GM12874 (cell line): ENCODE measurements at regions not wholly inside any gene's neighbourhood (a gene's known extent, or its start where the extent isn't known, plus 50 kb on each side); places are given as distances from the start of the nearest gene placed in this dataset.

Experiments
- CTCF ChIP-seq: IDR thresholded peaks from 2 replicates; pipeline ENCODE4 v1.5.1; 2011; ENCODE audit warnings: low read depth, mild to moderate bottlenecking, control low read depth, low read length, moderate library complexity; ENCODE audit not compliant: insufficient read depth

- no peak for TF ChIP-seq CTCF
Observed at GRCh38 chr10:60494774-60495173, 105.1 kb upstream of the ANK3 start.

GRCh38 chr10:60491162-60491561, 101.5 kb upstream of the ANK3 start:
- no peak for TF ChIP-seq CTCF

- TF ChIP-seq CTCF = no peak
Observed at GRCh38 chr10:60490013-60490412, 100.3 kb upstream of the ANK3 start.

GRCh38 chr10:60488111-60488669, 98.5 kb upstream of the ANK3 start:
- TF ChIP-seq CTCF = no peak

- TF ChIP-seq CTCF = no peak
Observed at GRCh38 chr10:60487543-60487942, 97.9 kb upstream of the ANK3 start.

- TF ChIP-seq CTCF = no peak
Observed at GRCh38 chr10:60485025-60485424, 95.3 kb upstream of the ANK3 start.

GRCh38 chr10:60480865-60481563, 91.3 kb upstream of the ANK3 start:
- no peak for TF ChIP-seq CTCF
